ENCODE measurements at regions not wholly inside any gene's neighbourhood (a gene's known extent, or its start where the extent isn't known, plus 50 kb on each side); places are given as distances from the start of the nearest gene placed in this dataset.

DNA sequence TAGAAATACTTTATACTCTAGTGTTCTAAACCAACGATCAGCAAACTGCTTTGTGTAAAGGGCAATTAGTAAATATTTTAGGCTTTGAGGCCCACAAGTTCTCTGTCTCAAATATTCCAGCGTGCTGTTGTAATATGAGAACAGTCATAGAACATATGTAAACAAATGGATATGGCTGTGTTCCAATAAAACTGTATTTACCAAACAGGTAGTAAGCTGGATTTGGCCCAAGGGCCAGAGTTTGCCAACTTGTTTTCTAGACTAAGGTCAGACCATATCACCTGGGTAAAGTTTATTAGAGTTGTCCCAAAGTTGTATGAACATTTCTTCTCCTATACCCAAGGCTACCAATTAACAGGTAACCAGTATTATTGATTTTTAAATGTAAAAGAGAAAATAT lies 303.2 kb upstream of the MC4R start:
- dilution Hi-C loops (cut with HindIII; ENCODE audit: low sequenced_read_pairs, unreplicated experiment) = no loop called here
- ChIA-PET POLR2A (ENCODE audit: unreplicated experiment) (no interaction called here), CTCF (no interaction called here)
- Histone ChIP-seq H3K4me3 (ENCODE audit: insufficient read depth, low read depth, low read length) (no peak overlapping the region), H3K27me3 (ENCODE audit: control insufficient read depth, insufficient read depth, low read length) (no peaks in the 10 kb centered on the region), H4K5ac (ENCODE audit: low read depth, low read length) (no peak overlapping the region), H4K20me1 (ENCODE audit: insufficient read depth, low read length) (no peaks in the 10 kb centered on the region), H2BK5ac (ENCODE audit: low read depth, low read length, poor library complexity, severe bottlenecking) (no peak overlapping the region), H2BK20ac (ENCODE audit: low read depth, low read length) (no peak overlapping the region), H3K9me1 (ENCODE audit: insufficient read depth, low read length) (no peaks in the 10 kb centered on the region), H3K14ac (replicated peaks; ENCODE audit: low read depth, low read length) (no peak overlapping the region), H2AFZ (replicated peaks; ENCODE audit: low read length, poor library complexity) (no peak overlapping the region), H3K9me3 (ENCODE audit: control insufficient read depth, insufficient read depth, low read length) (no peaks in the 10 kb centered on the region), H3K4ac (ENCODE audit: low read depth, low read length) (no peak overlapping the region), H3K36me3 (ENCODE audit: control insufficient read depth, insufficient read depth, low read length) (no peaks in the 10 kb centered on the region), H3K9ac (ENCODE audit: low read depth, low read length) (no peak overlapping the region), H4K8ac (ENCODE audit: low read depth in 2 of 2, low read length in 2 of 2) (no peak overlapping the region), H2AK5ac (ENCODE audit: low read depth, low read length) (no peak overlapping the region), H3K56ac (ENCODE audit: extremely low read depth, insufficient read depth, low read length) (no peak overlapping the region), H2BK15ac (ENCODE audit: low read depth, low read length) (no peak overlapping the region), H2AK9ac (replicated peaks; ENCODE audit: low read depth, low read length, poor library complexity) (no peak overlapping the region), H3K18ac (ENCODE audit: low read depth, low read length) (no peak overlapping the region), H3K4me1 (ENCODE audit: control insufficient read depth, insufficient read depth, low read length) (no peaks in the 10 kb centered on the region), H2BK120ac (ENCODE audit: low read depth, low read length) (no peak overlapping the region), H4K91ac (ENCODE audit: insufficient read depth, low read depth, low read length) (no peak overlapping the region), H3K79me1 (ENCODE audit: low read depth in 1 of 2, low read length in 2 of 2) (no peaks in the 10 kb centered on the region), H3K27ac (ENCODE audit: insufficient read depth, low read length) (no peak overlapping the region), H3K4me2 (ENCODE audit: low read depth, low read length) (no peak overlapping the region), H3K23ac (ENCODE audit: low read depth, low read length) (no peak overlapping the region)
- DNase-seq (no peak), ATAC-seq (ENCODE audit: low read depth) (no peak)
- no TSS peak for BruUV-seq (replicated peaks)
- intact Hi-C loops (cut with micrococcal nuclease) = no loop called here
- no CpG with 5 or more reads among the region's 2 CpGs for WGBS, 2 experiments (ENCODE audit: extremely low coverage in 2 of 2, insufficient read length in 1 of 2)
- TF ChIP-seq SMC3 (IDR thresholded peaks at IDR 0.05; ENCODE audit: low read depth, low read length) (no peak), POLR2A (IDR thresholded peaks at IDR 0.05; ENCODE audit: low read depth, low read length) (no peak), BHLHE40 (IDR thresholded peaks at IDR 0.05; ENCODE audit: low read depth, low read length) (no peak), ELK1 (IDR thresholded peaks at IDR 0.05; ENCODE audit: borderline replicate concordance, low read depth, low read length) (no peak), RCOR1 (IDR thresholded peaks at IDR 0.05; ENCODE audit: insufficient replicate concordance, low read length) (no peak), CEBPB (IDR thresholded peaks at IDR 0.05; ENCODE audit: low read depth, low read length) (no peak)
- TF ChIP-seq, protein P1, sequence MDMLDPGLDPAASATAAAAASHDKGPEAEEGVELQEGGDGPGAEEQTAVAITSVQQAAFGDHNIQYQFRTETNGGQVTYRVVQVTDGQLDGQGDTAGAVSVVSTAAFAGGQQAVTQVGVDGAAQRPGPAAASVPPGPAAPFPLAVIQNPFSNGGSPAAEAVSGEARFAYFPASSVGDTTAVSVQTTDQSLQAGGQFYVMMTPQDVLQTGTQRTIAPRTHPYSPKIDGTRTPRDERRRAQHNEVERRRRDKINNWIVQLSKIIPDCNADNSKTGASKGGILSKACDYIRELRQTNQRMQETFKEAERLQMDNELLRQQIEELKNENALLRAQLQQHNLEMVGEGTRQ (IDR thresholded peaks at IDR 0.05; ENCODE audit: low read depth, low read length) = no peak
- in situ Hi-C loops (cut with MboI; ENCODE audit: low sequenced_read_pairs) = loop anchor here (25.0 kb wide), 1 partner anchor 812 kb away; no protein-coding TSS in a partner anchor

Measured in IMR-90 (cell line).